Kidney capillary endothelial cell (primary cell): ENCODE measurements at regions not wholly inside any gene's neighbourhood (a gene's known extent, or its start where the extent isn't known, plus 50 kb on each side); places are given as distances from the start of the nearest gene placed in this dataset.

Source experiments
- DNase-seq: peaks from one replicate; pipeline ENCODE4 v3.0.0-alpha.2; 2018; ENCODE audit warnings: low spot score

- no peak for DNase-seq
Measured at GRCh38 chr2:120809151-120809550, 73.5 kb downstream of the GLI2 start.

GRCh38 chr2:120809609-120810440 lies 74.2 kb downstream of the GLI2 start:
- no peak for DNase-seq

GRCh38 chr2:120810639-120811038 lies 75.0 kb downstream of the GLI2 start:
- no peak for DNase-seq

GRCh38 chr2:120812866-120813265 lies 77.2 kb downstream of the GLI2 start:
- DNase-seq = no peak

- DNase-seq = no peak
Measured at GRCh38 chr2:120814352-120814751, 78.7 kb downstream of the GLI2 start.

- no peak for DNase-seq
Measured at GRCh38 chr2:120815292-120815691, 79.6 kb downstream of the GLI2 start.

- no peak for DNase-seq
Measured at GRCh38 chr2:120817136-120817955, 81.7 kb downstream of the GLI2 start.

GRCh38 chr2:120817956-120818325 lies 82.3 kb downstream of the GLI2 start:
- no peak for DNase-seq

- DNase-seq = no peak
Measured at GRCh38 chr2:120818441-120818920, 82.8 kb downstream of the GLI2 start.

- DNase-seq = no peak
Measured at GRCh38 chr2:120819720-120820210, 84.1 kb downstream of the GLI2 start.

GRCh38 chr2:120820263-120820952 lies 84.7 kb downstream of the GLI2 start:
- no peak for DNase-seq

- DNase-seq = no peak
Measured at GRCh38 chr2:120820953-120821279, 85.2 kb downstream of the GLI2 start.

GRCh38 chr2:120821446-120822160 lies 85.9 kb downstream of the GLI2 start:
- DNase-seq = no peak

- DNase-seq = no peak
Measured at GRCh38 chr2:120822933-120823332, 87.3 kb downstream of the GLI2 start.

GRCh38 chr2:120823551-120823950 lies 87.9 kb downstream of the GLI2 start:
- DNase-seq = no peak

GRCh38 chr2:120824246-120824645 lies 88.6 kb downstream of the GLI2 start:
- no peak for DNase-seq

- DNase-seq = no peak
Measured at GRCh38 chr2:120825370-120826259, 89.9 kb downstream of the GLI2 start.

GRCh38 chr2:120826260-120826648 lies 90.6 kb downstream of the GLI2 start:
- DNase-seq = no peak

- no peak for DNase-seq
Measured at GRCh38 chr2:120826716-120827410, 91.2 kb downstream of the GLI2 start.

GRCh38 chr2:120828066-120828465 lies 92.4 kb downstream of the GLI2 start:
- DNase-seq = no peak
